BJ (cell line): ENCODE measurements at regions not wholly inside any gene's neighbourhood (a gene's known extent, or its start where the extent isn't known, plus 50 kb on each side); places are given as distances from the start of the nearest gene placed in this dataset.

ENCODE experiments used
- CTCF ChIA-PET: fragments of 350-600 bp; formaldehyde crosslinking; extraction: SDS; loops from one replicate; lab custom pipeline; 2021; ENCODE audit warnings: antibody characterized with exemption, inconsistent platforms; lab: Yijun Ruan, JAX
- POLR2A ChIA-PET: fragments of 300-600 bp; sonication (Branson Sonifier 250); formaldehyde crosslinking; extraction: SDS; loops from one replicate; lab custom pipeline; 2021; ENCODE audit warnings: antibody characterized with exemption; lab: Charles Lee
- DNase-seq: peaks from one replicate; pipeline ENCODE4 v3.0.0-alpha.2; 2011; ENCODE audit warnings: low read depth
- H3K27me3 ChIP-seq: 2 replicates; pipeline ENCODE4 v1.6.0; 2011; ENCODE audit warnings: low read length; ENCODE audit not compliant: control insufficient read depth, insufficient read depth
- H3K36me3 ChIP-seq: 2 replicates; pipeline ENCODE4 v1.5.1; 2011; ENCODE audit warnings: low read length; ENCODE audit not compliant: control insufficient read depth, insufficient read depth
- H3K4me3 ChIP-seq: 2 replicates; pipeline ENCODE4 v1.5.1; 2011; ENCODE audit warnings: low read depth, mild to moderate bottlenecking, control low read depth, low read length
- CTCF ChIP-seq: IDR thresholded peaks from 2 replicates; pipeline ENCODE4 v1.5.1; 2011; ENCODE audit warnings: low read depth, mild to moderate bottlenecking, control low read depth, inconsistent platforms, low read length, moderate library complexity; ENCODE audit not compliant: insufficient read depth

- no peak for DNase-seq
- no peaks in the 10 kb centered on the region for H3K27me3 ChIP-seq
- ChIA-PET POLR2A (no interaction called here), CTCF (interaction anchor here (5.0 kb wide), 1 partner anchor 18 kb away, joined by 24 read pairs; no protein-coding TSS in a partner anchor)
- no peaks in the 10 kb centered on the region for H3K36me3 ChIP-seq
- TF ChIP-seq CTCF = no peak
- H3K4me3 ChIP-seq = no peak overlapping the region
Measured at GRCh38 chr2:94939349-94939748, 68.1 kb downstream of the TEKT4 start.

- Histone ChIP-seq H3K4me3 (no peak overlapping the region), H3K36me3 (no peaks in the 10 kb centered on the region), H3K27me3 (no peaks in the 10 kb centered on the region)
- CTCF ChIA-PET = interaction anchor here (1.9 kb wide), 1 partner anchor 10 kb away, joined by 11 read pairs; no protein-coding TSS in a partner anchor
- POLR2A ChIA-PET = no interaction called here
- no peak for TF ChIP-seq CTCF
- DNase-seq = no peak
Measured at GRCh38 chr2:94947097-94948016, 76.1 kb downstream of the TEKT4 start.

- TF ChIP-seq CTCF = no peak
- ChIA-PET CTCF (interaction anchor here (0.9 to 3.8 kb wide), 9 partner anchors 10 to 83 kb away, joined by 3 to 27 read pairs (median 11); partner anchors contain the start of gene TEKT4), POLR2A (no interaction called here)
Measured at GRCh38 chr2:94955702-94956101, 69.8 kb upstream of the MAL start.

GRCh38 chr2:94956797-94957391 lies 68.6 kb upstream of the MAL start:
- POLR2A ChIA-PET = no interaction called here
- H3K4me3 ChIP-seq = no peak overlapping the region
- TF ChIP-seq CTCF = peak; percentile 91
- H3K27me3 ChIP-seq = peaks cover 1% of the 10 kb centered on the region
- DNase-seq = no peak
- CTCF ChIA-PET = interaction anchor here (0.7 to 3.8 kb wide), 18 partner anchors 9 to 90 kb away, joined by 3 to 27 read pairs (median 4); partner anchors contain the start of gene TEKT4
- H3K36me3 ChIP-seq = no peaks in the 10 kb centered on the region

More at GRCh38 chr2:94955702-94956101, 69.8 kb upstream of the MAL start:
- no peaks in the 10 kb centered on the region for H3K36me3 ChIP-seq
- DNase-seq = no peak
- no peak overlapping the region for H3K4me3 ChIP-seq
- H3K27me3 ChIP-seq = peaks cover 1% of the 10 kb centered on the region

- Histone ChIP-seq H3K36me3 (no peaks in the 10 kb centered on the region), H3K4me3 (no peak overlapping the region), H3K27me3 (peaks cover 1% of the 10 kb centered on the region)
- ChIA-PET POLR2A (no interaction called here), CTCF (interaction anchor here (2.0 to 3.8 kb wide), 4 partner anchors 8 to 86 kb away, joined by 11 to 27 read pairs (median 19); partner anchors contain the start of gene TEKT4)
- no peak for DNase-seq
- TF ChIP-seq CTCF = no peak
Measured at GRCh38 chr2:94958245-94958644, 67.3 kb upstream of the MAL start.
